ENCODE measurements at regions not wholly inside any gene's neighbourhood (a gene's known extent, or its start where the extent isn't known, plus 50 kb on each side); places are given as distances from the start of the nearest gene placed in this dataset.

DNA sequence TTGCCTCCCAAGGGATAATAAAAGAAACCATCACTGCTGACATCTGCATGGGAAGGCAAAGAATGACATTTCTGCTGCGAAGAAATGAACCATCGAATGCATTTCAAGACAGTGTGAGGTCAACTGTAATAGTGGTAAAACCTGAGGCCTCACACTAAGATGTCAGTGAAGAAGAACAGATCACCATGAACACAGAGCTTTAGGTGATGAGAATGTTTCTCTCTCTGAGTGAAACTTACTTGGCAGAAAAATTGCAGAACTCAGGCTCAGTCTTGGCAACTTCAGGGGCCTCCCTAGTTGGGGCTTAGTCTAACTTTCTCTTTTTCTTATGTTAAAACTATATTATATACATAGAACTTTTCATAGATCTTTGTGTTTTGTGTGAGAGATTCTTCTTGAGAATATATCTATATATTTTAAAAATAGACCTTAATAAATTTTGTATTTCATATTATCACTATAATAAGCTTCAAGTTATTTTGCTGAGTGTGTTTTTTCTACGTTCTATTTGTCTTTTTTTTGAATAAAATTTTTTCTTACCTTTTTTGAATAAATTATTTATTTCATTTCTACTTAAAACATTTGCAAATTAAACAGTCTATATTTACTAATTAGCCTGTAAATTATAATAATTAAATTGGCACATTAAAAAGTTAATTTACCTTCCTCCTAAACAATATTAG lies 427.5 kb upstream of the TRIB2 start:
- no peaks in the 10 kb centered on the region for H4K20me1 ChIP-seq (ENCODE audit: insufficient read depth, low read length)
- no peak overlapping the region for H3K4me2 ChIP-seq (ENCODE audit: insufficient read depth, low read length)
- no peak for DNase-seq (ENCODE audit: insufficient read length, low spot score, missing footprints)
- no peaks in the 10 kb centered on the region for H3K36me3 ChIP-seq (ENCODE audit: insufficient read depth, low read length)
- H3K27ac ChIP-seq (ENCODE audit: low read depth, low read length) = no peak overlapping the region
- TF ChIP-seq, protein P1, sequence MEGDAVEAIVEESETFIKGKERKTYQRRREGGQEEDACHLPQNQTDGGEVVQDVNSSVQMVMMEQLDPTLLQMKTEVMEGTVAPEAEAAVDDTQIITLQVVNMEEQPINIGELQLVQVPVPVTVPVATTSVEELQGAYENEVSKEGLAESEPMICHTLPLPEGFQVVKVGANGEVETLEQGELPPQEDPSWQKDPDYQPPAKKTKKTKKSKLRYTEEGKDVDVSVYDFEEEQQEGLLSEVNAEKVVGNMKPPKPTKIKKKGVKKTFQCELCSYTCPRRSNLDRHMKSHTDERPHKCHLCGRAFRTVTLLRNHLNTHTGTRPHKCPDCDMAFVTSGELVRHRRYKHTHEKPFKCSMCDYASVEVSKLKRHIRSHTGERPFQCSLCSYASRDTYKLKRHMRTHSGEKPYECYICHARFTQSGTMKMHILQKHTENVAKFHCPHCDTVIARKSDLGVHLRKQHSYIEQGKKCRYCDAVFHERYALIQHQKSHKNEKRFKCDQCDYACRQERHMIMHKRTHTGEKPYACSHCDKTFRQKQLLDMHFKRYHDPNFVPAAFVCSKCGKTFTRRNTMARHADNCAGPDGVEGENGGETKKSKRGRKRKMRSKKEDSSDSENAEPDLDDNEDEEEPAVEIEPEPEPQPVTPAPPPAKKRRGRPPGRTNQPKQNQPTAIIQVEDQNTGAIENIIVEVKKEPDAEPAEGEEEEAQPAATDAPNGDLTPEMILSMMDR (IDR thresholded peaks at IDR 0.05; ENCODE audit: extremely low read depth, low read depth, low read length) = no peak
- H3K4me3 ChIP-seq (ENCODE audit: insufficient read depth, low read length) = no peak overlapping the region
- no peaks in the 10 kb centered on the region for H3K4me1 ChIP-seq (ENCODE audit: insufficient read depth, low read length)
- no peaks in the 10 kb centered on the region for H3K9me3 ChIP-seq (ENCODE audit: low read depth, low read length)
- no peaks in the 10 kb centered on the region for H3K79me2 ChIP-seq (ENCODE audit: insufficient read depth, low read length)
- H2AFZ ChIP-seq (ENCODE audit: low read length) = no peak overlapping the region
- no peaks in the 10 kb centered on the region for H3K27me3 ChIP-seq (ENCODE audit: insufficient read depth, low read length)

DNA sequence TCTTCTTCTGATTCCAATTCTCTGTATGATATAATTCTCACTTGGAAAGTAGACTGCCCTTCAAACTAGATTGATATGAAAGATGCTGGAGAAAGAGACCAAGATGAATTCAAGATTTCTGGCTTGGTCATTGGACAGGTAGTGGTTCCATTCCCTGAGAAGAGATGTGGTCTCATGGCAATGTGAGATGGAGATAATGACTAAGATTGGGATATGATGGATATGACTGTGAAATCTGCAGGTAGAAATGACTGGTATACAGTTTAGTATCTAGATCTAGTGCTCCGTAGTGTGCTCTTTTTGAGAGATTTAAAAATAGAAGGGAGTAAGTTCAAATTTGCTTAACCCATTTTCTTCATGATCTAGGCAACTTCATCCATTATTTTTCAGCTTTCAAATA lies 425.4 kb upstream of the TRIB2 start:
- Histone ChIP-seq H3K4me3 (ENCODE audit: insufficient read depth, low read length) (no peak overlapping the region), H3K27ac (ENCODE audit: low read depth, low read length) (no peak overlapping the region), H3K27me3 (ENCODE audit: insufficient read depth, low read length) (no peaks in the 10 kb centered on the region), H3K36me3 (ENCODE audit: insufficient read depth, low read length) (no peaks in the 10 kb centered on the region), H3K4me2 (ENCODE audit: insufficient read depth, low read length) (no peak overlapping the region), H3K79me2 (ENCODE audit: insufficient read depth, low read length) (no peaks in the 10 kb centered on the region), H3K4me1 (ENCODE audit: insufficient read depth, low read length) (no peaks in the 10 kb centered on the region), H3K9me3 (ENCODE audit: low read depth, low read length) (no peaks in the 10 kb centered on the region), H2AFZ (ENCODE audit: low read length) (no peak overlapping the region), H4K20me1 (ENCODE audit: insufficient read depth, low read length) (no peaks in the 10 kb centered on the region)
- no peak for DNase-seq (ENCODE audit: insufficient read length, low spot score, missing footprints)
- TF ChIP-seq, protein P1 (IDR thresholded peaks at IDR 0.05; ENCODE audit: extremely low read depth, low read depth, low read length) = no peak

DNA sequence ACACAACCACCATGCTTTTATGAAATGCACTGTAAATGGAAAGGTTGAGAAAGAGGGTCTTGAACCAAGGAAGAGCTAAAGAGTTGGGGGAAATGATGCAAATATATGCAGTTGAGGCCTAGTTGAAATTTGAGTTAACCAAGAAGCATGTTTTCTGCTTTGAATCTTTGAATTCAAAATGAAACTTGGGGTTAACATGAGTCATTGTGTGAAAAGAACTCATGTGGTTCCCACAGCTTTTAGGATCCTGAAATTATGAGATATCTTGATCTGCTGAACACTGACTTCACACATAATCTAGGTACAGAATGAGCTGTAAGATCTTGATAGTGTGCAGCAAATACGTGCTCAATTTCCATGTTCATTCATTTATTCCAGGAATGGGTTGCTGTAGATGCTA lies 422.9 kb upstream of the TRIB2 start:
- DNase-seq (ENCODE audit: insufficient read length, low spot score, missing footprints) = no peak
- Histone ChIP-seq H3K4me2 (ENCODE audit: insufficient read depth, low read length) (no peak overlapping the region), H3K4me3 (ENCODE audit: insufficient read depth, low read length) (no peak overlapping the region), H3K79me2 (ENCODE audit: insufficient read depth, low read length) (no peaks in the 10 kb centered on the region), H3K9me3 (ENCODE audit: low read depth, low read length) (no peaks in the 10 kb centered on the region), H4K20me1 (ENCODE audit: insufficient read depth, low read length) (no peaks in the 10 kb centered on the region), H3K27me3 (ENCODE audit: insufficient read depth, low read length) (no peaks in the 10 kb centered on the region), H3K27ac (ENCODE audit: low read depth, low read length) (no peak overlapping the region), H2AFZ (ENCODE audit: low read length) (no peak overlapping the region), H3K4me1 (ENCODE audit: insufficient read depth, low read length) (no peaks in the 10 kb centered on the region), H3K36me3 (ENCODE audit: insufficient read depth, low read length) (no peaks in the 10 kb centered on the region)
- TF ChIP-seq, protein P1 (IDR thresholded peaks at IDR 0.05; ENCODE audit: extremely low read depth, low read depth, low read length) = no peak

DNA sequence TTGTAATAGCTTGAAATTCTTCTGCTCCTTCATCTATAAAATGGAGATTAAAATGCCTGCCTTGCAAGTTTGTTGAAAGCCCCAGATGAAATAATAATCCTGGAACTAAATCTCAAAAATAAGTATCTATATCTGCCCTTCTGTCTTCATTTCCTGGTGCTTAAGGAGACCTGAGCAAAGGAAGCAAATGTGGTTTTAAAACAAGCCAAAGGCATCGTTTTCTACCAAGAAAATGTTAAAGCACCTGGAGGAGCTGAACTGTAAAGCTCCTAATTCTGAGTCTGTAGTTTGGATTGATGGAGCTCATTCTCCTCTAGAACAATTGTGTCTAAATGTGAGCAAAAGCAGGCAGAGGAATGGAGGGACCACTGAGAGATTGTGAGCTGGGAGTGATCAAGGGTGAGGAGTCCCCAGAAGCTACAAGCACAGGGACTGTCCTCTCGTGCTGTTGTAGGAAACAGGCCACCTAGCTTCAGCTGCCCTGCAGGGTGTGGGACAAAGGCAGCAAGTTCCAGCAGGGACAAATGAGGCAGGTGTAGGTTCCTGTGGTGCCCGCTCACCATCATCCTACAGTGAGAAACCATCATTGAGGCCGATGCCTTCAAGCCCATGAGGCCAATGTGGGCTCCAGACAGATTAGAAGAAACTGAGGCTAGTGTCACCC lies 420.7 kb upstream of the TRIB2 start:
- no peaks in the 10 kb centered on the region for H3K79me2 ChIP-seq (ENCODE audit: insufficient read depth, low read length)

More for the DNA sequence above, 420.7 kb upstream of the TRIB2 start:
- no peak overlapping the region for H3K4me3 ChIP-seq (ENCODE audit: insufficient read depth, low read length)
- H3K27me3 ChIP-seq (ENCODE audit: insufficient read depth, low read length) = no peaks in the 10 kb centered on the region
- H4K20me1 ChIP-seq (ENCODE audit: insufficient read depth, low read length) = no peaks in the 10 kb centered on the region
- no peak overlapping the region for H3K4me2 ChIP-seq (ENCODE audit: insufficient read depth, low read length)
- no peaks in the 10 kb centered on the region for H3K9me3 ChIP-seq (ENCODE audit: low read depth, low read length)
- TF ChIP-seq, protein P1 (IDR thresholded peaks at IDR 0.05; ENCODE audit: extremely low read depth, low read depth, low read length) = no peak
- H3K36me3 ChIP-seq (ENCODE audit: insufficient read depth, low read length) = no peaks in the 10 kb centered on the region
- H3K4me1 ChIP-seq (ENCODE audit: insufficient read depth, low read length) = peaks cover 7% of the 10 kb centered on the region
- no peak for DNase-seq (ENCODE audit: insufficient read length, low spot score, missing footprints)
- no peak overlapping the region for H2AFZ ChIP-seq (ENCODE audit: low read length)
- H3K27ac ChIP-seq (ENCODE audit: low read depth, low read length) = no peak overlapping the region
